Cardiac fibroblast (primary cell): ENCODE measurements at regions not wholly inside any gene's neighbourhood (a gene's known extent, or its start where the extent isn't known, plus 50 kb on each side); places are given as distances from the start of the nearest gene placed in this dataset.

Experiments used
- DNase-seq, 2 donors: peaks; one replicate each; pipeline versions ENCODE4 v3.0.0 to v3.0.0-alpha.2; 2010; ENCODE audit warnings: low read depth in 2 of 2
- H3K4me3 ChIP-seq, 2 donors: replicated peaks in 1 of 2; 1 replicate in 1 of 2; 2 replicates in 1 of 2; pipeline ENCODE4 v1.5.1; 2011; ENCODE audit warnings: low read depth in 2 of 2, low read length in 2 of 2, mild to moderate bottlenecking in 2 of 2, moderate library complexity in 1 of 2
- TF ChIP-seq, protein P1 (sequence below): IDR thresholded peaks from one replicate; pipeline ENCODE4 v1.5.1; 2011; ENCODE audit warnings: low read depth, mild to moderate bottlenecking, low read length, inconsistent platforms

- DNase-seq: peak in 1 of 2 donors; percentile 67
- TF ChIP-seq, protein P1, sequence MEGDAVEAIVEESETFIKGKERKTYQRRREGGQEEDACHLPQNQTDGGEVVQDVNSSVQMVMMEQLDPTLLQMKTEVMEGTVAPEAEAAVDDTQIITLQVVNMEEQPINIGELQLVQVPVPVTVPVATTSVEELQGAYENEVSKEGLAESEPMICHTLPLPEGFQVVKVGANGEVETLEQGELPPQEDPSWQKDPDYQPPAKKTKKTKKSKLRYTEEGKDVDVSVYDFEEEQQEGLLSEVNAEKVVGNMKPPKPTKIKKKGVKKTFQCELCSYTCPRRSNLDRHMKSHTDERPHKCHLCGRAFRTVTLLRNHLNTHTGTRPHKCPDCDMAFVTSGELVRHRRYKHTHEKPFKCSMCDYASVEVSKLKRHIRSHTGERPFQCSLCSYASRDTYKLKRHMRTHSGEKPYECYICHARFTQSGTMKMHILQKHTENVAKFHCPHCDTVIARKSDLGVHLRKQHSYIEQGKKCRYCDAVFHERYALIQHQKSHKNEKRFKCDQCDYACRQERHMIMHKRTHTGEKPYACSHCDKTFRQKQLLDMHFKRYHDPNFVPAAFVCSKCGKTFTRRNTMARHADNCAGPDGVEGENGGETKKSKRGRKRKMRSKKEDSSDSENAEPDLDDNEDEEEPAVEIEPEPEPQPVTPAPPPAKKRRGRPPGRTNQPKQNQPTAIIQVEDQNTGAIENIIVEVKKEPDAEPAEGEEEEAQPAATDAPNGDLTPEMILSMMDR: no peak
- no peak overlapping the region for H3K4me3 ChIP-seq
These were observed 491.6 kb upstream of the C1orf87 start for GRCh38 chr1:60564916-60565750.

- peak in 1 of 2 donors; percentile 40 for DNase-seq
- TF ChIP-seq, protein P1: no peak
- H3K4me3 ChIP-seq: no peak overlapping the region
These were observed 490.4 kb upstream of the C1orf87 start for GRCh38 chr1:60563777-60564535.

- no peak overlapping the region for H3K4me3 ChIP-seq
- DNase-seq: peak; percentile 44 to 72
- TF ChIP-seq, protein P1: no peak
These were observed 489.2 kb upstream of the C1orf87 start for GRCh38 chr1:60562740-60563139.

DNA sequence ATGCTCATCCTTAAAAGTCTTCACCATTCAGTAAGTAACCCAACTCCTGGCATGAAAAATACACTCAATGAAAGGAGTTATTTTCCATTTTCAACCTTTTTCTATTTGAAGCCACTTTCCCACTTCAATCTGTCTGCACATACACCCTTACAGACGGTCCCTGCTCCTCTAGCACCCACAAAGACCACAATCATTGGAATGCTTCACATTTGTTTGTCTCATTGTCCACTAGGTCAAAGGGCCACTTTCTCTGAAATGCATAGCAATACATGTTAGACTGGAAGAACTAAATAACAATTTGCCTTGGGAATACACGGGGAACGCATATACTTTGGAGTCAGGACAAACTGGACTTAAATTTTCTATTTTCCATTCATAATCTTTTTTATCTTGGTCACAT, 487.1 kb upstream of the C1orf87 start:
- TF ChIP-seq, protein P1: no peak
- DNase-seq: no peak
- H3K4me3 ChIP-seq: no peak overlapping the region

- no peak overlapping the region for H3K4me3 ChIP-seq
- no peak for DNase-seq
- TF ChIP-seq, protein P1: no peak
These were observed 484.7 kb upstream of the C1orf87 start for GRCh38 chr1:60558236-60558635.

- DNase-seq: no peak
- TF ChIP-seq, protein P1: no peak
- no peak overlapping the region for H3K4me3 ChIP-seq
These were observed 480.2 kb upstream of the C1orf87 start for GRCh38 chr1:60553730-60554129.
